Testis (tissue), 2 donors: ENCODE measurements at regions not wholly inside any gene's neighbourhood (a gene's known extent, or its start where the extent isn't known, plus 50 kb on each side); places are given as distances from the start of the nearest gene placed in this dataset.
"Not testable (repeated sequence)": the region's sequence is repeated elsewhere in the genome, so short reads cannot be mapped to it uniquely, and the experiment has no call there.

ENCODE experiments used
- POLR2A ChIP-seq: fragments of 450-650 bp; IDR thresholded peaks from one replicate; pipeline ENCODE4 v1.6.1; 2017; ENCODE audit warnings: antibody characterized with exemption, mild to moderate bottlenecking, moderate library complexity
- TF ChIP-seq, protein P1 (sequence below), 3 experiments: fragments of 450-650 bp in 2 of 3; fragments of 200-600 bp in 1 of 3; sonication (generic) in 1 of 3; IDR thresholded peaks; one replicate each; pipeline ENCODE4 v1.5.1; 2016 to 2019; ENCODE audit warnings: antibody characterized with exemption in 3 of 3, mild to moderate bottlenecking in 2 of 3, moderate library complexity in 1 of 3

GRCh38 chr15:77939026-77939425 lies 138.5 kb downstream of the TBC1D2B start:
- not testable (repeated sequence) for TF ChIP-seq POLR2A
- TF ChIP-seq, protein P1, sequence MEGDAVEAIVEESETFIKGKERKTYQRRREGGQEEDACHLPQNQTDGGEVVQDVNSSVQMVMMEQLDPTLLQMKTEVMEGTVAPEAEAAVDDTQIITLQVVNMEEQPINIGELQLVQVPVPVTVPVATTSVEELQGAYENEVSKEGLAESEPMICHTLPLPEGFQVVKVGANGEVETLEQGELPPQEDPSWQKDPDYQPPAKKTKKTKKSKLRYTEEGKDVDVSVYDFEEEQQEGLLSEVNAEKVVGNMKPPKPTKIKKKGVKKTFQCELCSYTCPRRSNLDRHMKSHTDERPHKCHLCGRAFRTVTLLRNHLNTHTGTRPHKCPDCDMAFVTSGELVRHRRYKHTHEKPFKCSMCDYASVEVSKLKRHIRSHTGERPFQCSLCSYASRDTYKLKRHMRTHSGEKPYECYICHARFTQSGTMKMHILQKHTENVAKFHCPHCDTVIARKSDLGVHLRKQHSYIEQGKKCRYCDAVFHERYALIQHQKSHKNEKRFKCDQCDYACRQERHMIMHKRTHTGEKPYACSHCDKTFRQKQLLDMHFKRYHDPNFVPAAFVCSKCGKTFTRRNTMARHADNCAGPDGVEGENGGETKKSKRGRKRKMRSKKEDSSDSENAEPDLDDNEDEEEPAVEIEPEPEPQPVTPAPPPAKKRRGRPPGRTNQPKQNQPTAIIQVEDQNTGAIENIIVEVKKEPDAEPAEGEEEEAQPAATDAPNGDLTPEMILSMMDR (IDR thresholded peaks at IDR 0.05): not testable (repeated sequence)
